ENCODE measurements at regions not wholly inside any gene's neighbourhood (a gene's known extent, or its start where the extent isn't known, plus 50 kb on each side); places are given as distances from the start of the nearest gene placed in this dataset.

GRCh38 chr2:225980372-225980771 lies 580.9 kb downstream of the NYAP2 start:
- Histone ChIP-seq H3K79me2 (ENCODE audit: low read length) (no peaks in the 10 kb centered on the region), H3K4me2 (ENCODE audit: low read depth, low read length, poor library complexity, severe bottlenecking) (no peak overlapping the region), H3K27ac (ENCODE audit: low read length) (no peak overlapping the region), H4K20me1 (ENCODE audit: insufficient read depth, low read depth, low read length) (no peaks in the 10 kb centered on the region), H3K36me3 (ENCODE audit: insufficient read depth, low read length) (no peaks in the 10 kb centered on the region), H2AFZ (ENCODE audit: low read length) (no peak overlapping the region), H3K9ac (ENCODE audit: low read length) (no peak overlapping the region), H3K9me3 (ENCODE audit: low read length) (peaks cover 12% of the 10 kb centered on the region; the same call in 1 of the 2 replicates), H3K27me3 (ENCODE audit: low read length) (no peaks in the 10 kb centered on the region), H3K4me3 (ENCODE audit: low read length) (no peak overlapping the region), H3K9me2 (replicated peaks; ENCODE audit: insufficient read depth, low read length) (no peaks in the 10 kb centered on the region), H3K4me1 (ENCODE audit: low read length) (no peaks in the 10 kb centered on the region)
- DNase-seq, result no peak

- no peak overlapping the region for H3K27ac ChIP-seq (ENCODE audit: low read length)
- H3K36me3 ChIP-seq (ENCODE audit: insufficient read depth, low read length), result no peaks in the 10 kb centered on the region
- no peaks in the 10 kb centered on the region for H4K20me1 ChIP-seq (ENCODE audit: insufficient read depth, low read depth, low read length)
- H3K9me2 ChIP-seq (replicated peaks; ENCODE audit: insufficient read depth, low read length), result no peaks in the 10 kb centered on the region
- no peaks in the 10 kb centered on the region for H3K4me1 ChIP-seq (ENCODE audit: low read length)
- H3K4me3 ChIP-seq (ENCODE audit: low read length), result no peak overlapping the region
- H2AFZ ChIP-seq (ENCODE audit: low read length), result no peak overlapping the region
- peaks cover 7% of the 10 kb centered on the region; the same call in 1 of the 2 replicates for H3K9me3 ChIP-seq (ENCODE audit: low read length)
- no peaks in the 10 kb centered on the region for H3K79me2 ChIP-seq (ENCODE audit: low read length)
- no peak for DNase-seq
- no peak overlapping the region for H3K4me2 ChIP-seq (ENCODE audit: low read depth, low read length, poor library complexity, severe bottlenecking)
- H3K9ac ChIP-seq (ENCODE audit: low read length), result no peak overlapping the region
- H3K27me3 ChIP-seq (ENCODE audit: low read length), result no peaks in the 10 kb centered on the region
These were observed 571.9 kb downstream of the NYAP2 start for GRCh38 chr2:225971433-225971832.

DNA sequence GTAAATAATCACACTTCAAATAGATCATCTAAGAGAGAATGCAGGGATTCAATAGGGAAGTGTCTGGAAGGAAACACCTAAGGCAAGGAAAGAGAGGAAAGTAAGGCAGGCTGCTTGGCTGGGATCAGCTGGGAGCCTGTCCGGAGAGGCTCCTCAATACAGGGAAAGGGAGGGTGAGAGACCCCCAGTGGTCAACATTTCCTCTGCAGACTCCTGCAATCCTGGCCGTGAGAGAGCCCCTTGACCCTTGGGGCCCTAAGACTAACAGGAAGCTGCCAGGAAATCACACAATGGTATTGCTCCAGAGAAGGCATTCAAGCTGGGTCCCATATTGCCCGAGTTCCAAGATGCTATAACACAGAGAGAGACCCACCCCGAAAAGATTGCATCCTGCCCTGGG lies 549.4 kb downstream of the NYAP2 start:
- H3K9ac ChIP-seq (ENCODE audit: low read length), result no peak overlapping the region
- no peaks in the 10 kb centered on the region for H3K79me2 ChIP-seq (ENCODE audit: low read length)
- H3K4me3 ChIP-seq (ENCODE audit: low read length), result no peak overlapping the region
- no peaks in the 10 kb centered on the region for H3K9me2 ChIP-seq (replicated peaks; ENCODE audit: insufficient read depth, low read length)
- no peak for DNase-seq
- H3K36me3 ChIP-seq (ENCODE audit: insufficient read depth, low read length), result no peaks in the 10 kb centered on the region
- no peaks in the 10 kb centered on the region for H4K20me1 ChIP-seq (ENCODE audit: insufficient read depth, low read depth, low read length)
- H3K27ac ChIP-seq (ENCODE audit: low read length), result no peak overlapping the region
- H3K4me1 ChIP-seq (ENCODE audit: low read length), result no peaks in the 10 kb centered on the region
- peaks cover 17% of the 10 kb centered on the region for H3K9me3 ChIP-seq (ENCODE audit: low read length)
- H3K4me2 ChIP-seq (ENCODE audit: low read depth, low read length, poor library complexity, severe bottlenecking), result no peak overlapping the region
- H2AFZ ChIP-seq (ENCODE audit: low read length), result no peak overlapping the region
- no peaks in the 10 kb centered on the region for H3K27me3 ChIP-seq (ENCODE audit: low read length)

- Histone ChIP-seq H3K9ac (ENCODE audit: low read length) (no peak overlapping the region), H3K4me3 (ENCODE audit: low read length) (no peak overlapping the region), H3K79me2 (ENCODE audit: low read length) (no peaks in the 10 kb centered on the region), H2AFZ (ENCODE audit: low read length) (no peak overlapping the region), H3K4me1 (ENCODE audit: low read length) (no peaks in the 10 kb centered on the region), H3K27ac (ENCODE audit: low read length) (no peak overlapping the region), H3K4me2 (ENCODE audit: low read depth, low read length, poor library complexity, severe bottlenecking) (no peak overlapping the region), H3K9me3 (ENCODE audit: low read length) (peaks cover 10% of the 10 kb centered on the region), H3K27me3 (ENCODE audit: low read length) (no peaks in the 10 kb centered on the region), H3K36me3 (ENCODE audit: insufficient read depth, low read length) (no peaks in the 10 kb centered on the region), H4K20me1 (ENCODE audit: insufficient read depth, low read depth, low read length) (no peaks in the 10 kb centered on the region), H3K9me2 (replicated peaks; ENCODE audit: insufficient read depth, low read length) (no peaks in the 10 kb centered on the region)
- no peak for DNase-seq
These were observed 539.5 kb downstream of the NYAP2 start for GRCh38 chr2:225938991-225939390.

DNA sequence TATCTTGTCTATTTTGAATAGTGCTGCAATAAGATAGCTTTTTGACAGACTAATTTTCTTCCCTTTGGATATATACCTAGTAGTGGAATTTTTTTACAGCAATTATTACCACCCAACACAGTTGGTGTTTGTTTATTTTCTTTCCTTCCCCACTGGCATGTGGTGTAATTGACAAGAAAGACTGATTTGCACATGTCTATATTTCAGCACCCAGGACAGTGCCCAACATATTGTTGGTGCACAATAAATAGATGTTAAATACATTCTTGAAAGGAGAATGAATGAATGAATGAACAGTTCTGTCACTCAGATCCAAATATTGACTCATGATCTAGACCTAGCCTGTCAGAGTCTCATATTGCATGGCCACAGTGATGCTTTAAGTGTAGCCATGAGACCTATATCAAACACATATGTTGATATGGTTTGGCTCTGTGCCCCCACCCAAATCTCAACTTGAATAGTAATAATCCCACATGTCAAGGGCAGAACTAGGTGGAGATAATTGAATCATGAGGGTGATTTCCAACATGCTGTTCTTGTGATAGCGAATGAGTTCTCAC lies 538.2 kb downstream of the NYAP2 start:
- Histone ChIP-seq H3K9me3 (ENCODE audit: low read length) (peaks cover 13% of the 10 kb centered on the region), H3K9me2 (replicated peaks; ENCODE audit: insufficient read depth, low read length) (no peaks in the 10 kb centered on the region), H3K79me2 (ENCODE audit: low read length) (no peaks in the 10 kb centered on the region), H3K9ac (ENCODE audit: low read length) (no peak overlapping the region), H3K4me3 (ENCODE audit: low read length) (no peak overlapping the region), H3K4me1 (ENCODE audit: low read length) (no peaks in the 10 kb centered on the region), H4K20me1 (ENCODE audit: insufficient read depth, low read depth, low read length) (no peaks in the 10 kb centered on the region), H2AFZ (ENCODE audit: low read length) (no peak overlapping the region), H3K36me3 (ENCODE audit: insufficient read depth, low read length) (no peaks in the 10 kb centered on the region), H3K27ac (ENCODE audit: low read length) (no peak overlapping the region), H3K27me3 (ENCODE audit: low read length) (no peaks in the 10 kb centered on the region), H3K4me2 (ENCODE audit: low read depth, low read length, poor library complexity, severe bottlenecking) (no peak overlapping the region)
- no peak for DNase-seq

DNA sequence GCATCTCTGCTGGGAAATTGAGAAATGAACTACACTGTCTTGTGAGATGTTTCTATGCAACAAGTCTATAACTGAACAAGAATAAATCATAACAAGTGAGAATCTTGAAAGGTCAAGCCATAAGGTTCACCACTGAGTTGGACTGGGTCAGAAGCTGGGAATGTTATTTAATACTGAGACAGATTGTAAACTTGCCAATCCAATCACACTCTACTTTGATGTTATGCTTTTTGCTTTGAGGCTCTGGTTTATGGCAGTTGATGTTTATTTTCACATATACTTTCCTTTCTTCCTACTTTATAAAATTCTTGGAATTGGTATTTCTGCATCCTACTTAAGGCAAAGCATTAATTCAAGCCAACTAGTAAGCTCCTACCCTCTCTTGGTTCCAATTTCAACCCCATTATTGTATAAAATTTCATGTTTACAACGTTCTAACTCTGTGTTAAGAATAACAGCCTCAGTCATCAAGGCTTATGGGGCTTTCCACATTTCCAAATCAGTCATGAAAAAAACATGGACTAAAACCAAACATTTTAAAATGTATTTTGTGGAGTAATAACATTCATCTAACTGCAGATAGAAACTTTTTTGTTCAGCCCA lies 533.4 kb downstream of the NYAP2 start:
- Histone ChIP-seq H3K27ac (ENCODE audit: low read length) (no peak overlapping the region), H3K4me1 (ENCODE audit: low read length) (no peaks in the 10 kb centered on the region), H3K36me3 (ENCODE audit: insufficient read depth, low read length) (no peaks in the 10 kb centered on the region), H3K9ac (ENCODE audit: low read length) (no peak overlapping the region), H2AFZ (ENCODE audit: low read length) (no peak overlapping the region), H3K4me3 (ENCODE audit: low read length) (no peak overlapping the region), H3K27me3 (ENCODE audit: low read length) (no peaks in the 10 kb centered on the region), H4K20me1 (ENCODE audit: insufficient read depth, low read depth, low read length) (no peaks in the 10 kb centered on the region), H3K79me2 (ENCODE audit: low read length) (no peaks in the 10 kb centered on the region), H3K4me2 (ENCODE audit: low read depth, low read length, poor library complexity, severe bottlenecking) (no peak overlapping the region), H3K9me3 (ENCODE audit: low read length) (peaks cover 11% of the 10 kb centered on the region), H3K9me2 (replicated peaks; ENCODE audit: insufficient read depth, low read length) (no peaks in the 10 kb centered on the region)
- DNase-seq, result no peak

DNA sequence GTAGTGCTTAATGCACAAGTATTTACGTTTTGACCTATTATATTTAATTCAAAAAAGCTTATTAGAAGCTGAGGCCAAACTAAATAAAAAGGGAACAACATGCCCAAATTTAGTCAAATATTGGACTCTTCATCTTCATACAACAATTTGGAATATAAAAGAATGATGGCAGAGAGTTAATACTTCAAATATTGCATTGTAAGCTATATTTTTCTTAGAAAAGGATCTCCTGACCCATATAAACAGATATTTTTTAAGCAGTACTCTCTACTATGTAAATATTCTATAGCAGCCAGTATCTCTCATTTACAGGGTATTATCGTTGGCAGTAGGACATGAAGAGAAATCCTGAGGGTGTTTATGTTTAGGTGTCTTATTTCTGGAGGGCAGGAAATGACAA lies 531.2 kb downstream of the NYAP2 start:
- Histone ChIP-seq H3K79me2 (ENCODE audit: low read length) (no peaks in the 10 kb centered on the region), H3K27me3 (ENCODE audit: low read length) (no peaks in the 10 kb centered on the region), H3K4me3 (ENCODE audit: low read length) (no peak overlapping the region), H3K4me2 (ENCODE audit: low read depth, low read length, poor library complexity, severe bottlenecking) (no peak overlapping the region), H3K9me2 (replicated peaks; ENCODE audit: insufficient read depth, low read length) (no peaks in the 10 kb centered on the region), H3K27ac (ENCODE audit: low read length) (no peak overlapping the region), H4K20me1 (ENCODE audit: insufficient read depth, low read depth, low read length) (no peaks in the 10 kb centered on the region), H2AFZ (ENCODE audit: low read length) (no peak overlapping the region), H3K4me1 (ENCODE audit: low read length) (no peaks in the 10 kb centered on the region), H3K9ac (ENCODE audit: low read length) (no peak overlapping the region), H3K36me3 (ENCODE audit: insufficient read depth, low read length) (no peaks in the 10 kb centered on the region), H3K9me3 (ENCODE audit: low read length) (0 out of 2 replicates have a peak, but pooled peaks cover 4% of the 10 kb centered on the region)
- DNase-seq, result no peak

DNA sequence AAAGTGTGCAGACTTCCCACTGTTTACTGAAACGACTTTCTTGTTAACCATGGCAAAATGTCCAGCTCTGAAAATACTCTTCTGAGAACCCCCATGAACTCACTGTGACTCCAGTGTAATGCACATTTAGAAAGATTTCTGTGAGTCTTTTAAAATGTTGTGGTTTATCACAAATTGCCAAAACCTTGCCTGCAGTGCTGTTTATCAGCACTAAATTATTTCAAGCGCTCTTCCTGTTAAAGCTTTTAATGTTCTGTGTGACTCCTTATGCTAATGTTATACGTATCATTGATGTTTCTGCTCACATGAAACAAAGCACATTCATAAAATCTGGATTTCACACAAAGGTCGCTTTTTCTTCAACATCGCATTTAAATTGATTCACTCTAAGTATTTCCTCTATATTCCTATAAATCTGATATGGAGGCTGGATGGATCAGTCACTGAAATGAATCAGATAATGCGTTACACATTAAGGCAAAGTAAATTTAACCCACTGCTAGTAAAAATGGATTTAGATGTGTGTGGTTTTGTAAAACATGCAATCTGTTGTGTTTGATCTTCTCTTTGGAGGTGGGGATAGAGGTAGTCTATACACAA lies 521.2 kb downstream of the NYAP2 start:
- no peaks in the 10 kb centered on the region for H4K20me1 ChIP-seq (ENCODE audit: insufficient read depth, low read depth, low read length)
- H3K9me3 ChIP-seq (ENCODE audit: low read length), result no peaks in the 10 kb centered on the region
- no peak for DNase-seq
- no peak overlapping the region for H3K9ac ChIP-seq (ENCODE audit: low read length)
- H3K4me2 ChIP-seq (ENCODE audit: low read depth, low read length, poor library complexity, severe bottlenecking), result no peak overlapping the region
- no peaks in the 10 kb centered on the region for H3K4me1 ChIP-seq (ENCODE audit: low read length)
- no peak overlapping the region for H3K4me3 ChIP-seq (ENCODE audit: low read length)
- H2AFZ ChIP-seq (ENCODE audit: low read length), result no peak overlapping the region
- H3K27ac ChIP-seq (ENCODE audit: low read length), result no peak overlapping the region
- no peaks in the 10 kb centered on the region for H3K36me3 ChIP-seq (ENCODE audit: insufficient read depth, low read length)
- H3K9me2 ChIP-seq (replicated peaks; ENCODE audit: insufficient read depth, low read length), result no peaks in the 10 kb centered on the region
- no peaks in the 10 kb centered on the region for H3K27me3 ChIP-seq (ENCODE audit: low read length)
- no peaks in the 10 kb centered on the region for H3K79me2 ChIP-seq (ENCODE audit: low read length)
